ENCODE measurements at regions not wholly inside any gene's neighbourhood (a gene's known extent, or its start where the extent isn't known, plus 50 kb on each side); places are given as distances from the start of the nearest gene placed in this dataset.

- TF ChIP-seq ZBTB11 (CRISPR knock-in tag; IDR thresholded peaks at IDR 0.05) (no peak), SREBF1 (IDR thresholded peaks at IDR 0.05; ENCODE audit: low read length) (no peak), BCL3 (IDR thresholded peaks at IDR 0.05; ENCODE audit: borderline replicate concordance, insufficient read depth, low read depth, low read length, poor library complexity, severe bottlenecking) (no peak)
Measured at GRCh38 chr4:10183462-10183861, 66.9 kb upstream of the WDR1 start (continued).

GRCh38 chr4:10182446-10183424 is 66.1 kb upstream of the WDR1 start:
- FAIRE-seq (no peak), ATAC-seq (no peak), DNase-seq (ENCODE audit: low read depth, low spot score) (no peak)
- Histone ChIP-seq H3K36me3 (ENCODE audit: control insufficient read depth in 2 of 2, insufficient read depth in 2 of 2, low read length in 1 of 2) (no peaks in the 10 kb centered on the region), H3K27me3 (replicated peaks in 1 of 2; ENCODE audit: control insufficient read depth in 2 of 2, insufficient read depth in 2 of 2, low read length in 1 of 2) (no peaks in the 10 kb centered on the region), H3K79me2 (ENCODE audit: control insufficient read depth, insufficient read depth, low read length) (no peaks in the 10 kb centered on the region), H3K9me3 (replicated peaks; ENCODE audit: control insufficient read depth, insufficient read depth, low read length) (no peaks in the 10 kb centered on the region; the same call in 2 of the 3 replicates), H3K9ac (ENCODE audit: control insufficient read depth, insufficient read depth, low read length) (no peak overlapping the region), H3K4me1 (ENCODE audit: control insufficient read depth, insufficient read depth, low read length) (peaks cover 7% of the 10 kb centered on the region; the same call in 1 of the 2 replicates), H3K4me2 (ENCODE audit: control insufficient read depth, insufficient read depth) (no peak overlapping the region), H4K20me1 (ENCODE audit: control insufficient read depth, insufficient read depth) (no peaks in the 10 kb centered on the region), H3K4me3 (no peak overlapping the region), H3K27ac (ENCODE audit: control insufficient read depth, insufficient read depth) (no peak overlapping the region), H2AFZ (ENCODE audit: control insufficient read depth, low read depth, low read length) (no peak overlapping the region)
- BruUV-seq (replicated peaks) = no TSS peak
- POLR2A ChIA-PET = no interaction called here
- TF ChIP-seq ASH2L (IDR thresholded peaks at IDR 0.05; ENCODE audit: borderline replicate concordance, low read depth) = no peak
- no peak for TF ChIP-seq SIX5 (IDR thresholded peaks at IDR 0.05; ENCODE audit: low read depth, low read length, severe bottlenecking)
- no peak for TF ChIP-seq SMC3 (IDR thresholded peaks at IDR 0.05; ENCODE audit: borderline replicate concordance, low read length)
- no peak for TF ChIP-seq SREBF1 (IDR thresholded peaks at IDR 0.05; ENCODE audit: low read length)
- SMC1A ChIA-PET (ENCODE audit: uncharacterized antibody, unreplicated experiment) = interaction anchor here (0.6 kb wide), 1 partner anchor 57 kb away, joined by 3 read pairs; no protein-coding TSS in a partner anchor
- CTCF ChIA-PET = interaction anchor here (0.9 to 1.4 kb wide), 2 partner anchors 15 to 18 kb away, joined by 3 read pairs; no protein-coding TSS in a partner anchor
- in situ Hi-C loops (cut with MboI) = no loop called here
- RAD21 ChIA-PET (ENCODE audit: unreplicated experiment) = no interaction called here
- WGBS (ENCODE audit: insufficient coverage, insufficient replicate concordance, low lambda C conversion rate, missing lambda C conversion rate) = 41% methylated on average over 6 of the region's 6 CpGs
- intact Hi-C loops (cut with micrococcal nuclease; ENCODE audit: unreplicated experiment) = no loop called here
